DND-41 (cell line): ENCODE measurements at regions not wholly inside any gene's neighbourhood (a gene's known extent, or its start where the extent isn't known, plus 50 kb on each side); places are given as distances from the start of the nearest gene placed in this dataset.

Source experiments
- CTCF ChIP-seq: IDR thresholded peaks from 2 replicates; pipeline ENCODE4 v1.5.1; 2012; ENCODE audit warnings: borderline replicate concordance, low read length, moderate library complexity, mild to moderate bottlenecking; ENCODE audit not compliant: poor library complexity, severe bottlenecking; ENCODE audit errors: extremely low read depth
- EZH2 ChIP-seq: IDR thresholded peaks from 3 replicates; pipeline ENCODE4 v1.6.1; 2012; ENCODE audit warnings: borderline replicate concordance, low read depth, mild to moderate bottlenecking, moderate library complexity, low read length, inconsistent platforms; ENCODE audit not compliant: severe bottlenecking

GRCh38 chrX:26286836-26287235 is 70.9 kb downstream of the MAGEB5 start:
- TF ChIP-seq CTCF (no peak), EZH2 (no peak)
